WTC11 (cell line): ENCODE measurements at regions not wholly inside any gene's neighbourhood (a gene's known extent, or its start where the extent isn't known, plus 50 kb on each side); places are given as distances from the start of the nearest gene placed in this dataset.

ENCODE experiments used
- ATAC-seq: fragments of 200-7000 bp; cut with Tn5 transposase; 2 replicates; pipeline ENCODE4 v1.10.0; 2021; ENCODE audit warnings: mild to moderate bottlenecking, moderate library complexity
- CTCF ChIA-PET: fragments of 300-600 bp; sonication (Branson Sonifier 250); formaldehyde crosslinking; loops from one replicate; lab custom pipeline; 2021; ENCODE audit warnings: antibody characterized with exemption; lab: Charles Lee
- POLR2A ChIA-PET: fragments of 350-600 bp; sonication (Branson Sonifier 250); formaldehyde crosslinking; loops from one replicate; lab custom pipeline; 2021; ENCODE audit warnings: antibody characterized with exemption; lab: Charles Lee
- DNase-seq: peaks from one replicate; pipeline ENCODE4 v3.0.0; 2021; ENCODE audit warnings: low spot score
- H3K27ac Mint-ChIP-seq: 2 replicates; pipeline ENCODE4 v1.8.0; 2021; ENCODE audit warnings: mixed read lengths
- H3K27me3 Mint-ChIP-seq: 2 replicates; pipeline ENCODE4 v1.8.0; 2021; ENCODE audit warnings: low read depth, mild to moderate bottlenecking, moderate library complexity, mixed read lengths
- H3K36me3 Mint-ChIP-seq: 2 replicates; pipeline ENCODE4 v1.8.0; 2021; ENCODE audit warnings: mixed read lengths
- H3K4me1 Mint-ChIP-seq: 2 replicates; pipeline ENCODE4 v1.8.0; 2022; ENCODE audit warnings: mixed read lengths
- H3K4me3 Mint-ChIP-seq: 2 replicates; pipeline ENCODE4 v1.8.0; 2021; ENCODE audit warnings: mild to moderate bottlenecking, moderate library complexity, mixed read lengths
- H3K9me3 Mint-ChIP-seq: 2 replicates; pipeline ENCODE4 v1.8.0; 2021; ENCODE audit warnings: mixed read lengths
- ATF1 ChIP-seq: sonication (generic); formaldehyde crosslinking; IDR thresholded peaks from 2 replicates; pipeline ENCODE4 v1.8.1; 2023; ENCODE audit warnings: mild to moderate bottlenecking, moderate library complexity, missing genetic modification reagents
- ATF3 ChIP-seq: sonication (generic); formaldehyde crosslinking; conservative IDR thresholded peaks from 2 replicates; pipeline ENCODE4 v1.8.1; 2022; ENCODE audit warnings: mild to moderate bottlenecking, missing genetic modification reagents
- CDX4 ChIP-seq: fragments of 250-450 bp; sonication (Bioruptor Pico); IDR thresholded peaks from 2 replicates; pipeline ENCODE4 v1.9.0; 2021; ENCODE audit warnings: moderate library complexity, mild to moderate bottlenecking, inconsistent platforms, borderline replicate concordance
- ETV6 ChIP-seq: sonication (generic); formaldehyde crosslinking; IDR thresholded peaks from 2 replicates; pipeline ENCODE4 v1.8.1; 2022; ENCODE audit warnings: mild to moderate bottlenecking, missing genetic modification reagents
- FOXJ3 ChIP-seq: sonication (generic); formaldehyde crosslinking; IDR thresholded peaks from 2 replicates; pipeline ENCODE4 v1.9.0; 2021; ENCODE audit warnings: missing genetic modification reagents, mild to moderate bottlenecking, borderline replicate concordance
- GABPB1 ChIP-seq: sonication (generic); formaldehyde crosslinking; IDR thresholded peaks from 2 replicates; pipeline ENCODE4 v1.8.1; 2023; ENCODE audit warnings: mild to moderate bottlenecking, missing genetic modification reagents
- JUN ChIP-seq: sonication (generic); formaldehyde crosslinking; IDR thresholded peaks from 2 replicates; pipeline ENCODE4 v1.8.0; 2023; ENCODE audit warnings: mild to moderate bottlenecking, missing genetic modification reagents
- MAX ChIP-seq: sonication (generic); formaldehyde crosslinking; IDR thresholded peaks from 2 replicates; pipeline ENCODE4 v1.8.0; 2022; ENCODE audit warnings: mild to moderate bottlenecking, missing genetic modification reagents
- MYBL2 ChIP-seq: sonication (generic); formaldehyde crosslinking; IDR thresholded peaks from 2 replicates; pipeline ENCODE4 v1.8.1; 2023; ENCODE audit warnings: mild to moderate bottlenecking, moderate library complexity, missing genetic modification reagents
- NFYB ChIP-seq: sonication (generic); formaldehyde crosslinking; conservative IDR thresholded peaks from 2 replicates; pipeline ENCODE4 v1.8.0; 2022; ENCODE audit warnings: low read depth, missing genetic modification reagents
- NR3C1 ChIP-seq: sonication (generic); formaldehyde crosslinking; conservative IDR thresholded peaks from 2 replicates; pipeline ENCODE4 v1.8.1; 2023; ENCODE audit warnings: low read depth, mild to moderate bottlenecking, missing genetic modification reagents
- SMAD4 ChIP-seq: sonication (generic); formaldehyde crosslinking; IDR thresholded peaks from 2 replicates; pipeline ENCODE4 v1.8.0; 2022; ENCODE audit warnings: mild to moderate bottlenecking, missing genetic modification reagents
- ZNF138 ChIP-seq: sonication (generic); formaldehyde crosslinking; conservative IDR thresholded peaks from 2 replicates; pipeline ENCODE4 v1.8.1; 2022; ENCODE audit warnings: mild to moderate bottlenecking, moderate library complexity, missing genetic modification reagents
- ZNF219 ChIP-seq: sonication (generic); formaldehyde crosslinking; IDR thresholded peaks from 2 replicates; pipeline ENCODE4 v1.8.0; 2023; ENCODE audit warnings: missing genetic modification reagents, mild to moderate bottlenecking, borderline replicate concordance
- ZNF263 ChIP-seq: sonication (generic); formaldehyde crosslinking; IDR thresholded peaks from 2 replicates; pipeline ENCODE4 v1.8.1; 2022; ENCODE audit warnings: low read depth, mild to moderate bottlenecking, moderate library complexity, missing genetic modification reagents
- ZNF281 ChIP-seq: sonication (generic); formaldehyde crosslinking; IDR thresholded peaks from 2 replicates; pipeline ENCODE4 v1.8.0; 2023; ENCODE audit warnings: mild to moderate bottlenecking, missing genetic modification reagents
- TF ChIP-seq, protein P1 (sequence below): fragments of 250-450 bp; sonication (Bioruptor Pico); IDR thresholded peaks from 2 replicates; pipeline ENCODE4 v1.9.0; 2021; ENCODE audit warnings: mild to moderate bottlenecking, borderline replicate concordance
- TF ChIP-seq, protein P2 (sequence below): sonication (generic); formaldehyde crosslinking; IDR thresholded peaks from 2 replicates; pipeline ENCODE4 v1.8.1; 2022; ENCODE audit warnings: missing genetic modification reagents, borderline replicate concordance
- TF ChIP-seq, protein P3 (sequence below): sonication (generic); formaldehyde crosslinking; IDR thresholded peaks from 2 replicates; pipeline ENCODE4 v1.8.1; 2023; ENCODE audit warnings: mild to moderate bottlenecking, missing genetic modification reagents

DNA sequence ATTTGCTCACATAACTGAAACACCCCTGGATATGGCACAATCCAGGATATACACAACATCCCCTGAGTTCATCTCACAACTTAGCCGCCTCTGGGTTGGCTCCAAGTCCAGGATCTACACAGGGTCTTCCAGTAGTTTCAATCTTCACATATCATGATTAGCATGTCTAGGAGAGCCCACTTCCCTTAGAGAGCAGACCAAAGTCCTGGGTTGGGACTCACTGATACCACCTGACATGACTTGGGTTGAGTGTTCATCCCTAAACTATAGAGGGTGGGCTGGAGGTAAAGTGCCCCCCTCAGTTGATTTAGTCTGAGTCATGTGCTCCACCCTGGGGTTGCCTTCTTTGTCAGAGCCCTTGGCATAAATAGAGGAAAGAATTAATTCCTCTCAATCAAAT, 493.6 kb upstream of the PPP2R3A start:
- TF ChIP-seq ZNF281 (CRISPR knock-in tag) (no peak), NR3C1 (CRISPR knock-in tag) (no peak), ATF3 (CRISPR knock-in tag) (no peak), ZNF219 (no peak), NFYB (CRISPR knock-in tag) (no peak), MYBL2 (CRISPR knock-in tag) (no peak), ZNF263 (CRISPR knock-in tag) (no peak), JUN (no peak), FOXJ3 (no peak), GABPB1 (CRISPR knock-in tag) (no peak), MAX (no peak), ETV6 (CRISPR knock-in tag) (no peak), ZNF138 (no peak), SMAD4 (no peak), ATF1 (CRISPR knock-in tag) (no peak), CDX4 (CRISPR knock-in tag) (no peak)
- TF ChIP-seq, protein P1, sequence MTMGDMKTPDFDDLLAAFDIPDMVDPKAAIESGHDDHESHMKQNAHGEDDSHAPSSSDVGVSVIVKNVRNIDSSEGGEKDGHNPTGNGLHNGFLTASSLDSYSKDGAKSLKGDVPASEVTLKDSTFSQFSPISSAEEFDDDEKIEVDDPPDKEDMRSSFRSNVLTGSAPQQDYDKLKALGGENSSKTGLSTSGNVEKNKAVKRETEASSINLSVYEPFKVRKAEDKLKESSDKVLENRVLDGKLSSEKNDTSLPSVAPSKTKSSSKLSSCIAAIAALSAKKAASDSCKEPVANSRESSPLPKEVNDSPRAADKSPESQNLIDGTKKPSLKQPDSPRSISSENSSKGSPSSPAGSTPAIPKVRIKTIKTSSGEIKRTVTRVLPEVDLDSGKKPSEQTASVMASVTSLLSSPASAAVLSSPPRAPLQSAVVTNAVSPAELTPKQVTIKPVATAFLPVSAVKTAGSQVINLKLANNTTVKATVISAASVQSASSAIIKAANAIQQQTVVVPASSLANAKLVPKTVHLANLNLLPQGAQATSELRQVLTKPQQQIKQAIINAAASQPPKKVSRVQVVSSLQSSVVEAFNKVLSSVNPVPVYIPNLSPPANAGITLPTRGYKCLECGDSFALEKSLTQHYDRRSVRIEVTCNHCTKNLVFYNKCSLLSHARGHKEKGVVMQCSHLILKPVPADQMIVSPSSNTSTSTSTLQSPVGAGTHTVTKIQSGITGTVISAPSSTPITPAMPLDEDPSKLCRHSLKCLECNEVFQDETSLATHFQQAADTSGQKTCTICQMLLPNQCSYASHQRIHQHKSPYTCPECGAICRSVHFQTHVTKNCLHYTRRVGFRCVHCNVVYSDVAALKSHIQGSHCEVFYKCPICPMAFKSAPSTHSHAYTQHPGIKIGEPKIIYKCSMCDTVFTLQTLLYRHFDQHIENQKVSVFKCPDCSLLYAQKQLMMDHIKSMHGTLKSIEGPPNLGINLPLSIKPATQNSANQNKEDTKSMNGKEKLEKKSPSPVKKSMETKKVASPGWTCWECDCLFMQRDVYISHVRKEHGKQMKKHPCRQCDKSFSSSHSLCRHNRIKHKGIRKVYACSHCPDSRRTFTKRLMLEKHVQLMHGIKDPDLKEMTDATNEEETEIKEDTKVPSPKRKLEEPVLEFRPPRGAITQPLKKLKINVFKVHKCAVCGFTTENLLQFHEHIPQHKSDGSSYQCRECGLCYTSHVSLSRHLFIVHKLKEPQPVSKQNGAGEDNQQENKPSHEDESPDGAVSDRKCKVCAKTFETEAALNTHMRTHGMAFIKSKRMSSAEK (CRISPR knock-in tag): no peak
- TF ChIP-seq, protein P2, sequence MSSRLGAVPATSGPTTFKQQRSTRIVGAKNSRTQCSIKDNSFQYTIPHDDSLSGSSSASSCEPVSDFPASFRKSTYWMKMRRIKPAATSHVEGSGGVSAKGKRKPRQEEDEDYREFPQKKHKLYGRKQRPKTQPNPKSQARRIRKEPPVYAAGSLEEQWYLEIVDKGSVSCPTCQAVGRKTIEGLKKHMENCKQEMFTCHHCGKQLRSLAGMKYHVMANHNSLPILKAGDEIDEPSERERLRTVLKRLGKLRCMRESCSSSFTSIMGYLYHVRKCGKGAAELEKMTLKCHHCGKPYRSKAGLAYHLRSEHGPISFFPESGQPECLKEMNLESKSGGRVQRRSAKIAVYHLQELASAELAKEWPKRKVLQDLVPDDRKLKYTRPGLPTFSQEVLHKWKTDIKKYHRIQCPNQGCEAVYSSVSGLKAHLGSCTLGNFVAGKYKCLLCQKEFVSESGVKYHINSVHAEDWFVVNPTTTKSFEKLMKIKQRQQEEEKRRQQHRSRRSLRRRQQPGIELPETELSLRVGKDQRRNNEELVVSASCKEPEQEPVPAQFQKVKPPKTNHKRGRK: no peak
- TF ChIP-seq, protein P3, sequence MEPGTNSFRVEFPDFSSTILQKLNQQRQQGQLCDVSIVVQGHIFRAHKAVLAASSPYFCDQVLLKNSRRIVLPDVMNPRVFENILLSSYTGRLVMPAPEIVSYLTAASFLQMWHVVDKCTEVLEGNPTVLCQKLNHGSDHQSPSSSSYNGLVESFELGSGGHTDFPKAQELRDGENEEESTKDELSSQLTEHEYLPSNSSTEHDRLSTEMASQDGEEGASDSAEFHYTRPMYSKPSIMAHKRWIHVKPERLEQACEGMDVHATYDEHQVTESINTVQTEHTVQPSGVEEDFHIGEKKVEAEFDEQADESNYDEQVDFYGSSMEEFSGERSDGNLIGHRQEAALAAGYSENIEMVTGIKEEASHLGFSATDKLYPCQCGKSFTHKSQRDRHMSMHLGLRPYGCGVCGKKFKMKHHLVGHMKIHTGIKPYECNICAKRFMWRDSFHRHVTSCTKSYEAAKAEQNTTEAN: no peak
- TF ChIP-seq, all 79 proteins: peak for 0
- no peaks in the 10 kb centered on the region for H3K27me3 Mint-ChIP-seq
- H3K36me3 Mint-ChIP-seq: no peaks in the 10 kb centered on the region
- no peak overlapping the region for H3K4me3 Mint-ChIP-seq
- POLR2A ChIA-PET: no interaction called here
- no peak overlapping the region for H3K27ac Mint-ChIP-seq
- CTCF ChIA-PET: interaction anchor here (1.0 kb wide), 1 partner anchor 15 kb away, joined by 3 read pairs; no protein-coding TSS in a partner anchor
- peaks cover 10% of the 10 kb centered on the region for H3K9me3 Mint-ChIP-seq
- DNase-seq: no peak
- no peak for ATAC-seq
- no peaks in the 10 kb centered on the region for H3K4me1 Mint-ChIP-seq
